Fibroblast of peridontal ligament (primary cell): ENCODE measurements at regions not wholly inside any gene's neighbourhood (a gene's known extent, or its start where the extent isn't known, plus 50 kb on each side); places are given as distances from the start of the nearest gene placed in this dataset.

Source experiments
- DNase-seq: peaks from one replicate; pipeline ENCODE4 v3.0.0-alpha.2; 2010; ENCODE audit errors: extremely low read depth

GRCh38 chr1:181142096-181142958 is 53.8 kb downstream of the IER5 start:
- DNase-seq = peak; percentile 86

- no peak for DNase-seq
These were observed 54.8 kb downstream of the IER5 start for GRCh38 chr1:181143102-181143859.

GRCh38 chr1:181144238-181144637 is 55.7 kb downstream of the IER5 start:
- DNase-seq = no peak

DNA sequence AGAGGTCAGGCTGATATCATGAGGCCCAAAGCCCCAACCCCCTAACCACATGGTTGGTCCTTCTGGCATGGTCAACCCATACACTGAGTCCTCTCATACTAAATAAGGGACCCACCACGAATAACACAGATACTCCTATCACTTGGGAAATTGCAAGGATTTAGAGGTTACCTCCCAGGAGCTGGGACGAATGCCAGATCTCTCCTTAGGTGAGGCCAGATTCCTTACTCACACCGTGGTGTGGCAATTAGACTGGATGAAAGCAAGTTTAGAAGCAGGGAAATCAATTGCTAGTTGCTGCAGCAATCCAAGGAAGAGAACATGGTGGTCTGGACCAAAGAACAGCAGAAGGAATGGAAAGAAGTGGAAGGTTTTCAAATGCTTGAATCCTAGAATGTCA is 60.1 kb downstream of the IER5 start:
- DNase-seq = no peak

DNA sequence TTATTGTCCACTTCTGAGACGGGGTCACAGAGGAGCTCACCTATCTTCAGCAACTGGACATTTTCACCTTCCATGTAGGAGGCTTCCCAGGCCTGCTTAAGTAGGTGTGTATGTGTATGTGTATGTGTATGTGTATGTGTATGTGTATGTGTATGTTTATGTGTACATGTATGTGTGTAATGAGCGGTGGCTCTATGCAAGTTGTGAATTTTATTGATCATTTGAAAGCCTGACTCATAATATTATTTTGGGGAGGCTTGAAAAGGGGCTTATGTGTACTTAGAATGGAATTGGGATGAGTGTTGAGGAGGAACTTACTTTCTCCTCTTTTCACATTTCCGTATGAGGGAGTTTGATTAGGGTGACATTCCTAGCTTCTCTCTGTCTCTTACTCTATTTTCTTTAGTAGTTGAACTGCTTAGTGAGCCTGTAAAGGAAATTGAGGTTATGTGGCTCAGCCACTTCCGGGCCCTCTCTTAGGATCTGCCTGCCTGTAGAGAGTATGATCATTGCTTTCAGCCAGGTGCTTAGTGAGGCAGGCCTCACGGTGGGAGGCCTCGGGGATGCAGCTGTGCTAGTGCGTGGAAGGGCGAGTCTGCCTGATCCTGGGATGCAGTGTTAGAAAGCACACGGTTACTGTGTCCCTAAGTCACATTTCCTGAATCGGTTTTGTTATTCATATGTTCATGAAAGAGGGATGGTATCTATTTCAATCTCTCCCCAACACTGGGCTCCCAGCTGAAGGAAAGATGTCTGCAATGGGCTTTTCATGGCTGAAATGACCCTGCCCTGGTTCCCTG is 61.0 kb downstream of the IER5 start:
- DNase-seq = no peak

GRCh38 chr1:181150273-181150672 is 61.8 kb downstream of the IER5 start:
- DNase-seq = no peak

DNA sequence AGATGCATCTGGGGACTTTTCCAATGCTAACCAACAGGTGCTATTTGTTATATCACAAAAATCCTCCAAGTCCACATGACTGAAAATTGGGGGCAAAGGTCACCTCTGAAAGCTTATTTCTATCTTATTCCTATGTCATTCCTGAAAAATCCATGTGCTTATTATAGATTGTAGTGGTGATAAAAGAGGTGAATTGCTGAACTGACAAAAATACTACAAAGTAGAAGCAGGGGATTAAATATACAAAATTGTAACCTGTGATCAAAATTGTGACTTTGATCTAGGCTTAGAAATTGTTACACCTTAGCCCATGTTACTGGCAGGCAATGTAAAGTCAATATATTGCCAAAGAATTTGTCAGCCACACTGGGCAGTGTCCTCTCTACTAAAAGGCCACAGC is 62.3 kb downstream of the IER5 start:
- DNase-seq = no peak

DNA sequence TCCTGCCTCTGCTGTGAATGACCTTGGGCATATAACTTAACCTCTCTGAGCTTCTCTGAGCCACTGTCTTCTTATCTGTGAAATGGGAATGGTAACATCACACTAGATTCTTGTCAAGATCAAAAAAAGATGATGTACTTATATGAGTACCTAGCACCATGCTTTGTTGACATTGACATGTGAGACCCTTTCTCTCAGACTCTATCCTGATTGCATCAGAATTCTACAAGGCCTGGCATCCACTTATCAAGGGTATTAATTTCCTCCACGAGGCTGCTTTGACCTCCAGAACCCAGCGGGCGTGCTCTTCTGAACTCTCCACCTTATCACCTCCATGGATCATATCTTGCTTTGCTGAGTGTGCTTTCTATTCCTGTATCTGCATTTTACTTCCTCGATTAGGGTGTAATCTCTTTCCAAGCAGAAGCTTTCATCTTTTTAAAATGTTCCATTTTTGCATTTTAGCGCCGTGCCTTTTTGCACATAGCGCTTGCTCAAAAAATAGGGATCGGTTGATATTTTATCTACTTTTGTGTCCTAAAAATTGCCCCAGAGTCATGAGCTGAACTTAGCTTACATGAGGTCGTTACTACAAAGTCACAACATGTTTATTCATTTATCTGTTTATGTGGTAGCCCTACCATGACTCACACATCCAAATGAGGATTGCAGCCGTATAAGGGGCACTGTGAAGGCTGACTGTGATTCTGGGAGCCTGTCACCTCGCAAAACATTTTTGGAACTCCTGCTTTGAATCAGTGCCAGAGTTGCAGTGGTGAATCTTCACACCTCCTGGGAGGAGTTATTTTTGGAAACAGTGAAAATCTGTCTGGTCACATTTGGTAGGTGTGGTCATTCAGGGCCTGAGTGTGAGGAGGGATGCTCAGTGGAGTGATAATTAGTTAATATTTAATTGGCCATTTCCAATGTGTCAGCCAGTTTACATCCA is 63.2 kb downstream of the IER5 start:
- DNase-seq = peak; percentile 16

DNA sequence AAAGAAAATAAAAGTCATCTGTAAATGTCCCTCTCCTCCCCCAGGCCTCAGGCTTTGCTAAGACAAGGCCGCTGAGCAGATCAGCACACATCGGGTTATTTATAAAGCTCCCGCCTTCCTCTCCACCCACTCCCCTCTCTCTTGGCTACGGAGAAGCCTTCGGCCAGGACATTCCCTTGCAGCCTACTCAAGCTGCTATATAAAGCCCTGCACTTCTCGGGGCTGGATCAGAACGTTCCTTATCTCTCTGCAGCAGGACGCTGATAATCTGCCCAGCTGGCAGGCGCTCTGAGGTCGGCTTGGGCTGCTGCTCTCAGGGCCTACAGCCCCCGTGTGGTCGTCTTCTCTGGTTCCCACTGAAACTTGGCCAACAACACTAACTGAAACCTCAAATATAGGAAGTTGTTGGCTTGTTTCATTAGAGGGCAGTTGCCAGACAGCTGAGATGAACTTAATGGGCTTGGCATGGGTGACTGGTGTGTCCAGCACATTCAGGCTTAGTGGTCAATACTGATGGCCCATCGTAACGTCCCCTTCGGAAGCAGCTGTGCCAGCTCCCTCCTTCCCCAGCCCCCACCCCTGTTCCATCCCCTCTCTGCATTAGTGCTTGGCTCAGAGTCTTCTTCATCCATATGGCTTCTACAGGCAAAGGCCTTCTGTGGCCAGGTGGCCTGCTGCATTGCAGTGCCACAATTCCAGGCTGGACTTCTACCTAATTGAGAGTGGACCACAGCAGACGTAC is 64.6 kb downstream of the IER5 start:
- DNase-seq = peak; percentile 63

- no peak for DNase-seq
These were observed 65.1 kb downstream of the IER5 start for GRCh38 chr1:181153634-181153961.

DNA sequence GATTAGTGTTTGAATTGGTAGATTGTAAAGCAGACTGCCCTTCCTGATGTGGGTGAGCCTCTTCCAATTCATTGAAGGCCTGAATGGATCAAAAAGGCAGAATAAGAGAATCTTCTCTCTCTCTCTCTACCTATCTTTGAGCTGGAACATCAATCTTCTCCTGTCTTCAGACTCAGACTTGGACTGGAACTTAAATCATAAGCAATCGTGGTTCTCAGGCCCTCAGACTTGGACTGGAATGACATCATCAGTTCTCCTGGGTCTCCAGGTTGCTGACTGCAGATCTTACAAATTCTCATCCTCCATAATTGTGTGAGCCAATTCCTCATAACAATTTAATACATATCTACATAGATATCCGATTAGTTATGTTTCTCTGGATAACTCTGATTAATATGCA is 66.8 kb downstream of the IER5 start:
- no peak for DNase-seq

DNA sequence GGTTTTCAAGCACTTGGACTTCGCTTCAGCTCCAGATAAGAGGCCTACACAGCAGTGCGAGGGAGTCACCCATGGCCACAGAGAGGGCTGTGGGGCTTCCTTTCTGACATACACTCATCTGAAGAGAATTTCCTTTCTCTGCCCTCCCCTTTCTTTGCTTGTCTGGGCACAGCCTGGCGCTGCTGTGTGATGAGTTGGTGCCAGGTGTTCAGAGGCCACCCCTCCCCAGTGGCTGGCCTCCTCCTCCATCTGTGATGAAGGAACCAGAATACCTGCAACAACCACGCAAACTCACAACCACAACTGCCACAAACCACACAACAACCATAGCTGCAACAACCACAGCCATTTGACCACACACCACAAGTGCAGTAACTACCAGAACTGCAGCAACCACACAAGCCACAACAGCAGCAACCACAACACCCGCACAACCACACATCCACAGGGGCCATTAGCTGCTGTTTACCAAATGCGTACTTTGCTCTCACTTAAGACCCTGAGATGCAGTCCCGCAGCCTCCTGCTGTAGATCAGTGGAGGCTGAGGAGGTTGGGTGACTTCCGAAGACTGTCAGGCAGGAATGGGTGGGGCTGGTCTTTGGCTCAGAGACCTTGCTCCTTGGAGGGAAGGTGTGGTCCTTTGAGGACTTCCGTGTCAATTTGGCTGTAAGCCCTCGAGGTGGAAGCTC is 71.1 kb downstream of the IER5 start:
- no peak for DNase-seq

- no peak for DNase-seq
These were observed 71.8 kb downstream of the IER5 start for GRCh38 chr1:181160322-181160721.

DNA sequence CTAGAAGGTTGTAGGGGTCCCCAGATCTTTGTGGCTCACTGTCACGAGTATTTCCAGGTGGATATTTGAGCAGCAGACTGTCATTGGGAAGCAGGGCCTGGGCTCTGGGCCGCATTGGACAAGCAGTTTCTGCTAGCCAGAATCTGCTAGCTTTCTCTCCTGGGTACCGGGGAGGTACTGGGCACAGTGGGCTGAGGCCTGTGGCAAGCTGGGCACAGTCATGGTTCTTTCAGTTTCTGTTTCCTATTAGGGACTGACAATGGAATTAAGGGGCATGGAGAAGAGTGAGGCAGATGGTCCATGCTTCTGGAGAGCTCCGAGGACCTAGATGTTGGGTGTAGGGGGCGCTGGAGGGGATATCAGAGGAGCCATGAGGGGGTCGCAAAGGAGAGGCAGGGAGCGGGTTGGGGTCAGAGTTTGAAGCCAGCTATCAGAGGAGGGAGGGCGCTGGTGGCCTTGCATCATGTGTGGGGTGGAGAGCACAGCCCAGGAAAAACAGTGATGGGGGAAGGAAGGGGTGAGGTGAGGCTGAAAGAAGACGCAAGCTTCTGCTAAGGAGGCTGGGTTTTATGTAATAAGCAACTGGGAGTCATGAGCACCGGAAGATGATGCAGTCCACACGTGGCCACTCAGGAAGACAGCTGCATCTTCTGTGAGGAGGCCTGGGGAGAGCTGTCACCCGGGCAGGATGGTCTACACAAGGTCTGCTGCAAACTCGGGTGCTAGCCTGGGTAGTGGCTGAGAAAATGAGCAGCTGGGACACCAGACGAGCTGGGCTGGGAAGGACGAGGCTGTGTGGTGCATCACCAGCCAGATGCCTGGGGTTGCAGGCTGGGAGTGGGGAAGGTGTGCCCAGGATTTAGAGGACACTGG is 72.7 kb downstream of the IER5 start:
- DNase-seq = no peak

DNA sequence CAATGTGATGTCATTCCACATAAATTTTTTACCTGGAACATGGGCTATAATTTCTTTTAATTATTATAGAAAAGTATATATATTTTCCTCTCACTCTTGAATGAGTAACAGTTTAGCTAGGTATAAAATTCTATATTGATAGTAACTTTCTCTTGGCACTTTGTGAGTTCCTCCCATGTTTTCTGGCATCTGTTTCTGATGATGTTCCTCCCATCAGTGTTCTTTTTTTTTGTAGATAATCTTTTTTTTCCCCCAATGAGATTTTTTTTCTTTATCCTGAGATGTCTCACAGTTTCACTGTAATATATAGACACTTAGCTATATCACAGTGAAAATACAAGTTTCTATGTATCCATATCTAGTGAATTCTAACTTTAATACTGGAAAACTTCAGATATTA is 75.2 kb downstream of the IER5 start:
- DNase-seq = no peak

DNA sequence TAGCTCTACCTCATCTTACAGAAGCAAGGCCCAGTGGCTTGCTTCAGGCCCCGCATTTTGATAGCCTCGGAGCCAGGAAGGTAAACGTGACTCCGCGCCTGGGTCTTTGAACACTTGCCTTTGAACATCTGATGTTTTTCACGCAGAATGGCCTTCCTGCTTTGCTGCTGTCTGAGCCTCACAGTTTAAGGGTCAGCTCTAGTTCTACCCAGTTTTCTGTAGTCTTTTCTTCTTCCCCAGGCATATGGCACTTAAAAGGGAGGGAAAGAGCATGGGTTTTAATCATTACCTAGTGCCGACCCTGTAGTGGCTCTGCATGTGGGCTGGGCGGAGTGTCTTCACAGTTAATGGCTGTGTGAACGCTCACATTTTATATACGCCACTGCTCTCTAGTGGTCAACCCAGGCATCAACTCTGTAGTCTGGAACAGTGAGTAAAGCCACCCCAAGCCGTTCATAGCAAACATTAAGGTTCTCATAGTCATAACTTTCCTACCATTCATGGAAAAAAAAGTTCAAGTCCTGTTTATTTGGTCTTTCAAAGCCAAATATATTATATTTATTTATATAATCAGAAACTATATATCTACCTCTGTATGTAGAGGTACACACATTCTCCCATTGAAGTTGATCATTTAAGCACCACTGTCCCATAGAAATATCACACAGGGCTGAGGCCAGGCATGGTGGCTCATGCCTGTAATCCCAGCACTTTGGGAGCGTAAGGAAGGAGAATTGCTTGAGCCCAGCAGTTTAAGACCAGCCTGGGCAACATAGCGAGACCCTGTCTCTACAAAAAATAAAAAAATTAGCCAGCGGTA is 78.1 kb downstream of the IER5 start:
- peak; percentile 84 for DNase-seq

GRCh38 chr1:181169281-181169865 is 80.9 kb downstream of the IER5 start:
- no peak for DNase-seq

DNA sequence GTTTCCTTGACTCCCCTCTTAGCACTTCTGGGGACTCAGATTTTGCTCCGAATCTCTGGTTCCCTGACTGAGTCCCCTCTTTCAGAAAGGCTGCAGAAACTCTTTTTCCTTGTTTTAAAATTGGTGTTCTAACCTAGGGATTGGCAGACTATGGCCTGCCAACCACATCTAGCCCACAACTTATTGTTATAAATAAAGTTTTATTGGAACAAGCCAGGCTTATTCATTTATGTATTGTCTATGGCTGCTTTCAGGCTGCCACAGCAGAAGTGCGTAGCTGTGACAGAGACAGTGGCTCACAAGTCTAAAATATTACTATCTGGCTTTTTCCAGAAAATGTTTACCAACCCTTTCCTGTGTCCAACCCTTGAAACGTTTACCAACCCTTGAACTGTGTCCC is 81.7 kb downstream of the IER5 start:
- DNase-seq = no peak
